HepG2 (cell line): ENCODE measurements at regions not wholly inside any gene's neighbourhood (a gene's known extent, or its start where the extent isn't known, plus 50 kb on each side); places are given as distances from the start of the nearest gene placed in this dataset.

ENCODE experiments used
- GLI4 ChIP-seq: sonication (generic); formaldehyde crosslinking; IDR thresholded peaks from 2 replicates; pipeline ENCODE4 v1.5.1; 2020; ENCODE audit warnings: missing genetic modification reagents, mild to moderate bottlenecking, moderate library complexity, borderline replicate concordance
- MED1 ChIP-seq: sonication (generic); formaldehyde crosslinking; IDR thresholded peaks from 2 replicates; pipeline ENCODE4 v1.4.0; 2020; ENCODE audit warnings: missing genetic modification reagents
- NCOR1 ChIP-seq: fragments of 200-600 bp; sonication (generic); IDR thresholded peaks from 2 replicates; pipeline ENCODE4 v1.7.0; 2017; ENCODE audit warnings: antibody characterized with exemption, low read length, borderline replicate concordance
- NFIC ChIP-seq: IDR thresholded peaks from 2 replicates; pipeline ENCODE4 v1.6.1; 2012; ENCODE audit warnings: mild to moderate bottlenecking, low read length, inconsistent platforms
- PAWR ChIP-seq: sonication (generic); formaldehyde crosslinking; IDR thresholded peaks from 2 replicates; pipeline ENCODE4 v1.4.0; 2020; ENCODE audit warnings: missing genetic modification reagents, mild to moderate bottlenecking, borderline replicate concordance
- ZNF446 ChIP-seq: sonication (generic); formaldehyde crosslinking; IDR thresholded peaks from 2 replicates; pipeline ENCODE4 v1.5.0; 2020; ENCODE audit warnings: mild to moderate bottlenecking, missing genetic modification reagents
- ZSCAN20 ChIP-seq: sonication (generic); formaldehyde crosslinking; IDR thresholded peaks from 2 replicates; pipeline ENCODE4 v1.4.0; 2020; ENCODE audit warnings: missing genetic modification reagents, mild to moderate bottlenecking, borderline replicate concordance
- TF ChIP-seq, protein P1 (sequence below), 2 experiments: fragments of 450-650 bp in 1 of 2; sonication (generic) in 1 of 2; formaldehyde crosslinking in 1 of 2; IDR thresholded peaks; 2 replicates each; pipeline versions ENCODE4 v1.6.1 to v1.8.0; 2016 to 2022; ENCODE audit warnings: antibody characterized with exemption in 1 of 2, mild to moderate bottlenecking in 1 of 2, missing genetic modification reagents in 1 of 2
- TF ChIP-seq, protein P2 (sequence below): sonication (generic); formaldehyde crosslinking; IDR thresholded peaks from 2 replicates; pipeline ENCODE4 v1.5.0; 2020; ENCODE audit warnings: mild to moderate bottlenecking, missing genetic modification reagents, moderate library complexity
- TF ChIP-seq, protein P3 (sequence below): sonication (generic); formaldehyde crosslinking; IDR thresholded peaks from 2 replicates; pipeline ENCODE4 v1.5.1; 2020; ENCODE audit warnings: missing genetic modification reagents, mild to moderate bottlenecking, borderline replicate concordance

- TF ChIP-seq, protein P1, sequence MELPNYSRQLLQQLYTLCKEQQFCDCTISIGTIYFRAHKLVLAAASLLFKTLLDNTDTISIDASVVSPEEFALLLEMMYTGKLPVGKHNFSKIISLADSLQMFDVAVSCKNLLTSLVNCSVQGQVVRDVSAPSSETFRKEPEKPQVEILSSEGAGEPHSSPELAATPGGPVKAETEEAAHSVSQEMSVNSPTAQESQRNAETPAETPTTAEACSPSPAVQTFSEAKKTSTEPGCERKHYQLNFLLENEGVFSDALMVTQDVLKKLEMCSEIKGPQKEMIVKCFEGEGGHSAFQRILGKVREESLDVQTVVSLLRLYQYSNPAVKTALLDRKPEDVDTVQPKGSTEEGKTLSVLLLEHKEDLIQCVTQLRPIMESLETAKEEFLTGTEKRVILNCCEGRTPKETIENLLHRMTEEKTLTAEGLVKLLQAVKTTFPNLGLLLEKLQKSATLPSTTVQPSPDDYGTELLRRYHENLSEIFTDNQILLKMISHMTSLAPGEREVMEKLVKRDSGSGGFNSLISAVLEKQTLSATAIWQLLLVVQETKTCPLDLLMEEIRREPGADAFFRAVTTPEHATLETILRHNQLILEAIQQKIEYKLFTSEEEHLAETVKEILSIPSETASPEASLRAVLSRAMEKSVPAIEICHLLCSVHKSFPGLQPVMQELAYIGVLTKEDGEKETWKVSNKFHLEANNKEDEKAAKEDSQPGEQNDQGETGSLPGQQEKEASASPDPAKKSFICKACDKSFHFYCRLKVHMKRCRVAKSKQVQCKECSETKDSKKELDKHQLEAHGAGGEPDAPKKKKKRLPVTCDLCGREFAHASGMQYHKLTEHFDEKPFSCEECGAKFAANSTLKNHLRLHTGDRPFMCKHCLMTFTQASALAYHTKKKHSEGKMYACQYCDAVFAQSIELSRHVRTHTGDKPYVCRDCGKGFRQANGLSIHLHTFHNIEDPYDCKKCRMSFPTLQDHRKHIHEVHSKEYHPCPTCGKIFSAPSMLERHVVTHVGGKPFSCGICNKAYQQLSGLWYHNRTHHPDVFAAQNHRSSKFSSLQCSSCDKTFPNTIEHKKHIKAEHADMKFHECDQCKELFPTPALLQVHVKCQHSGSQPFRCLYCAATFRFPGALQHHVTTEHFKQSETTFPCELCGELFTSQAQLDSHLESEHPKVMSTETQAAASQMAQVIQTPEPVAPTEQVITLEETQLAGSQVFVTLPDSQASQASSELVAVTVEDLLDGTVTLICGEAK (IDR thresholded peaks at IDR 0.05) = no peak
- TF ChIP-seq, protein P1 (CRISPR knock-in tag; IDR thresholded peaks at IDR 0.05) = no peak
- TF ChIP-seq GLI4 (CRISPR knock-in tag) = no peak
- TF ChIP-seq MED1 (CRISPR knock-in tag) = no peak
- TF ChIP-seq NCOR1 = no peak
- TF ChIP-seq ZNF446 = no peak
- TF ChIP-seq, protein P2, sequence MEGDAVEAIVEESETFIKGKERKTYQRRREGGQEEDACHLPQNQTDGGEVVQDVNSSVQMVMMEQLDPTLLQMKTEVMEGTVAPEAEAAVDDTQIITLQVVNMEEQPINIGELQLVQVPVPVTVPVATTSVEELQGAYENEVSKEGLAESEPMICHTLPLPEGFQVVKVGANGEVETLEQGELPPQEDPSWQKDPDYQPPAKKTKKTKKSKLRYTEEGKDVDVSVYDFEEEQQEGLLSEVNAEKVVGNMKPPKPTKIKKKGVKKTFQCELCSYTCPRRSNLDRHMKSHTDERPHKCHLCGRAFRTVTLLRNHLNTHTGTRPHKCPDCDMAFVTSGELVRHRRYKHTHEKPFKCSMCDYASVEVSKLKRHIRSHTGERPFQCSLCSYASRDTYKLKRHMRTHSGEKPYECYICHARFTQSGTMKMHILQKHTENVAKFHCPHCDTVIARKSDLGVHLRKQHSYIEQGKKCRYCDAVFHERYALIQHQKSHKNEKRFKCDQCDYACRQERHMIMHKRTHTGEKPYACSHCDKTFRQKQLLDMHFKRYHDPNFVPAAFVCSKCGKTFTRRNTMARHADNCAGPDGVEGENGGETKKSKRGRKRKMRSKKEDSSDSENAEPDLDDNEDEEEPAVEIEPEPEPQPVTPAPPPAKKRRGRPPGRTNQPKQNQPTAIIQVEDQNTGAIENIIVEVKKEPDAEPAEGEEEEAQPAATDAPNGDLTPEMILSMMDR (CRISPR knock-in tag) = no peak
- TF ChIP-seq NFIC = no peak
- TF ChIP-seq, protein P3, sequence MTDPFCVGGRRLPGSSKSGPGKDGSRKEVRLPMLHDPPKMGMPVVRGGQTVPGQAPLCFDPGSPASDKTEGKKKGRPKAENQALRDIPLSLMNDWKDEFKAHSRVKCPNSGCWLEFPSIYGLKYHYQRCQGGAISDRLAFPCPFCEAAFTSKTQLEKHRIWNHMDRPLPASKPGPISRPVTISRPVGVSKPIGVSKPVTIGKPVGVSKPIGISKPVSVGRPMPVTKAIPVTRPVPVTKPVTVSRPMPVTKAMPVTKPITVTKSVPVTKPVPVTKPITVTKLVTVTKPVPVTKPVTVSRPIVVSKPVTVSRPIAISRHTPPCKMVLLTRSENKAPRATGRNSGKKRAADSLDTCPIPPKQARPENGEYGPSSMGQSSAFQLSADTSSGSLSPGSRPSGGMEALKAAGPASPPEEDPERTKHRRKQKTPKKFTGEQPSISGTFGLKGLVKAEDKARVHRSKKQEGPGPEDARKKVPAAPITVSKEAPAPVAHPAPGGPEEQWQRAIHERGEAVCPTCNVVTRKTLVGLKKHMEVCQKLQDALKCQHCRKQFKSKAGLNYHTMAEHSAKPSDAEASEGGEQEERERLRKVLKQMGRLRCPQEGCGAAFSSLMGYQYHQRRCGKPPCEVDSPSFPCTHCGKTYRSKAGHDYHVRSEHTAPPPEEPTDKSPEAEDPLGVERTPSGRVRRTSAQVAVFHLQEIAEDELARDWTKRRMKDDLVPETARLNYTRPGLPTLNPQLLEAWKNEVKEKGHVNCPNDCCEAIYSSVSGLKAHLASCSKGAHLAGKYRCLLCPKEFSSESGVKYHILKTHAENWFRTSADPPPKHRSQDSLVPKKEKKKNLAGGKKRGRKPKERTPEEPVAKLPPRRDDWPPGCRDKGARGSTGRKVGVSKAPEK (CRISPR knock-in tag) = no peak
- no peak for TF ChIP-seq ZSCAN20 (CRISPR knock-in tag)
- TF ChIP-seq PAWR (CRISPR knock-in tag) = no peak
Measured at GRCh38 chr3:86451749-86452148, 539.2 kb downstream of the VGLL3 start.
